ENCODE measurements at regions not wholly inside any gene's neighbourhood (a gene's known extent, or its start where the extent isn't known, plus 50 kb on each side); places are given as distances from the start of the nearest gene placed in this dataset.

DNA sequence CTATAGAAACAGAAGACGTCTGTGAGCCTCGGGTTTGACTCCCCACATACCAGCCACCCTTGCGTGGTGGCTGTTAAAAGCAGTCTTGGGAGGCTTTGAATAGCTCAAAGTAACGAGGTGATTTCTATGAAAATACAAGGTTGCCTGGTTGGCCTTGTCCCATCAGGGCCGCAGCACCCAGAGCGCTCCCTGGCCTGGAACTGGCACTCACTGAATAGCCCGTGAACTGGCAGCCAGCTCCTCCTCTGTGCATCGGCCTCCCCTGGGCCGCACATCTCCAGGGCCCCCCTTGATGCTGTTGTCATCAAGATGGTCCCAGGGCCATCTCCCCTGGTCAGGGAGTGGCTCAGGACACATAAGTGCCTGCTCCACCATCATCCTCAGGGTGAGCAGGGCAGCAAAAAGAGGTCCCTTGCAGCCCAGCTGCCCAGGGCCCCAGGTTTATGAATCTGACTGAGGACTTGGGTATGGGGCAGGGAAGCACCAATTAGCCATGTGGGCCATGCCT lies 144.6 kb upstream of the PPP1R26 start:
- TF ChIP-seq CTCF (IDR thresholded peaks at IDR 0.05; ENCODE audit: insufficient read depth, low read length) (no peak), POLR2AphosphoS5 (IDR thresholded peaks at IDR 0.05; ENCODE audit: low read depth) (no peak)
